ENCODE measurements at regions not wholly inside any gene's neighbourhood (a gene's known extent, or its start where the extent isn't known, plus 50 kb on each side); places are given as distances from the start of the nearest gene placed in this dataset.
A peak's percentile ranks its signal among the peaks of the same experiment; 100 is the strongest.

DNA sequence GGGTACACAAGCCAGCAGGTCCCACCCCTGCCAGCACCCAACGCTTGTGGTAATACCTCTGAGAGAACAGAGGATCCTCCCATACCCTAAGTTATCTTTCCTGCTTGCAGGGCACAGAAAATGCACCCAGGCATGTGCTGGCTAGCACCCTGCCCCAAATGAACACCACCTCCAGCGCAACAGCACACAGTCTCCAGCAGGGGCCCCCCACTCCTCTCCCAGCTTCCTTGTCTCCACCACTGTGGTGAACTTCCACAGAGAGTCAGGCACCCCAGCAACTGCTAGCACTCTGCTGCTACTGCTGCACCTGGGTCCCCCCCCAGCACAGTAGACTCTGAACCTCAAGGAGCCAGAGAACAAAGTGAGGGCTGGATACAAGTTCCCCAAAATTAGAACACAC lies 216.8 kb upstream of the CNTNAP5 start:
- H3K9me3 ChIP-seq (ENCODE audit: control insufficient read depth, low read length) = peaks cover 66% of the 10 kb centered on the region
- peak; percentile 81 for DNase-seq
- H3K9ac ChIP-seq (ENCODE audit: extremely low read depth, low read length, poor library complexity, severe bottlenecking) = no peak overlapping the region
- H3K27me3 ChIP-seq (ENCODE audit: control insufficient read depth, insufficient read depth, low read length, poor library complexity, severe bottlenecking) = no peaks in the 10 kb centered on the region
- WGBS, 2 experiments (ENCODE audit: insufficient coverage in 1 of 2, insufficient read length in 1 of 2) = 91 to 100% methylated on average over 1 to 2 of the region's 2 CpGs
- no peak overlapping the region for H3K27ac Mint-ChIP-seq
- peaks cover 2% of the 10 kb centered on the region for H3K4me1 Mint-ChIP-seq
- H3K36me3 Mint-ChIP-seq (ENCODE audit: low read depth) = peaks cover 11% of the 10 kb centered on the region
- no peak overlapping the region for H3K27ac ChIP-seq (ENCODE audit: low read depth, low read length)
- H3K4me3 Mint-ChIP-seq = no peak overlapping the region
- TF ChIP-seq CTCF (conservative IDR thresholded peaks at IDR 0.05) = peak; percentile 63
- H3K9me3 Mint-ChIP-seq = peaks cover 44% of the 10 kb centered on the region
- H3K36me3 ChIP-seq (ENCODE audit: control insufficient read depth, insufficient read depth, low read length) = no peaks in the 10 kb centered on the region
- no peaks in the 10 kb centered on the region for H3K4me1 ChIP-seq (ENCODE audit: control insufficient read depth, insufficient read depth, low read length)
- H3K4me3 ChIP-seq (ENCODE audit: low read length) = no peak overlapping the region
- no peaks in the 10 kb centered on the region for H3K27me3 Mint-ChIP-seq (ENCODE audit: insufficient read depth)

GRCh38 chr2:123811846-123812245 lies 213.2 kb upstream of the CNTNAP5 start:
- H3K4me1 ChIP-seq (ENCODE audit: control insufficient read depth, insufficient read depth, low read length) = no peaks in the 10 kb centered on the region
- no peak overlapping the region for H3K9ac ChIP-seq (ENCODE audit: extremely low read depth, low read length, poor library complexity, severe bottlenecking)
- no peak for TF ChIP-seq CTCF (conservative IDR thresholded peaks at IDR 0.05)
- no peak overlapping the region for H3K4me3 ChIP-seq (ENCODE audit: low read length)
- H3K27ac Mint-ChIP-seq = no peak overlapping the region
- peaks cover 2% of the 10 kb centered on the region for H3K4me1 Mint-ChIP-seq
- 100% methylated on average over 1 of the region's 1 CpG; no CpG with 5 or more reads in 1 of the 2 experiments for WGBS, 2 experiments (ENCODE audit: insufficient coverage in 1 of 2, insufficient read length in 1 of 2)
- DNase-seq = no peak
- no peaks in the 10 kb centered on the region for H3K36me3 ChIP-seq (ENCODE audit: control insufficient read depth, insufficient read depth, low read length)
- H3K36me3 Mint-ChIP-seq (ENCODE audit: low read depth) = no peaks in the 10 kb centered on the region
- H3K9me3 Mint-ChIP-seq = peaks cover 16% of the 10 kb centered on the region
- H3K27me3 Mint-ChIP-seq (ENCODE audit: insufficient read depth) = no peaks in the 10 kb centered on the region
- H3K27ac ChIP-seq (ENCODE audit: low read depth, low read length) = no peak overlapping the region
- H3K9me3 ChIP-seq (ENCODE audit: control insufficient read depth, low read length) = peaks cover 37% of the 10 kb centered on the region
- no peak overlapping the region for H3K4me3 Mint-ChIP-seq
- no peaks in the 10 kb centered on the region for H3K27me3 ChIP-seq (ENCODE audit: control insufficient read depth, insufficient read depth, low read length, poor library complexity, severe bottlenecking)

- no peak overlapping the region for H3K27ac Mint-ChIP-seq
- H3K4me1 ChIP-seq (ENCODE audit: control insufficient read depth, insufficient read depth, low read length) = no peaks in the 10 kb centered on the region
- no peak for DNase-seq
These were observed 208.9 kb upstream of the CNTNAP5 start for GRCh38 chr2:123816203-123816602.

More at GRCh38 chr2:123816203-123816602, 208.9 kb upstream of the CNTNAP5 start:
- Histone ChIP-seq H3K9ac (ENCODE audit: extremely low read depth, low read length, poor library complexity, severe bottlenecking) (no peak overlapping the region), H3K27ac (ENCODE audit: low read depth, low read length) (no peak overlapping the region), H3K9me3 (ENCODE audit: control insufficient read depth, low read length) (peaks cover 4% of the 10 kb centered on the region), H3K36me3 (ENCODE audit: control insufficient read depth, insufficient read depth, low read length) (no peaks in the 10 kb centered on the region), H3K4me3 (ENCODE audit: low read length) (no peak overlapping the region), H3K27me3 (ENCODE audit: control insufficient read depth, insufficient read depth, low read length, poor library complexity, severe bottlenecking) (no peaks in the 10 kb centered on the region)
- Mint-ChIP-seq H3K9me3 (peaks cover 2% of the 10 kb centered on the region), H3K36me3 (ENCODE audit: low read depth) (no peaks in the 10 kb centered on the region), H3K27me3 (ENCODE audit: insufficient read depth) (no peaks in the 10 kb centered on the region), H3K4me3 (no peak overlapping the region), H3K4me1 (no peaks in the 10 kb centered on the region)
- WGBS, 2 experiments (ENCODE audit: insufficient coverage in 1 of 2, insufficient read length in 1 of 2) = no CpG with 5 or more reads among the region's 1 CpG
- no peak for TF ChIP-seq CTCF (conservative IDR thresholded peaks at IDR 0.05)
